MM.1S (cell line): ENCODE measurements at regions not wholly inside any gene's neighbourhood (a gene's known extent, or its start where the extent isn't known, plus 50 kb on each side); places are given as distances from the start of the nearest gene placed in this dataset.

Experiments used
- CTCF ChIP-seq: fragments of 300-600 bp; sonication (generic); IDR thresholded peaks from 2 replicates; pipeline ENCODE4 v1.5.1; 2016; ENCODE audit warnings: antibody characterized with exemption, low read length, mixed read lengths
- EZH2phosphoT487 ChIP-seq: fragments of 300-600 bp; sonication (generic); IDR thresholded peaks from 2 replicates; pipeline ENCODE4 v1.6.1; 2018; ENCODE audit warnings: antibody characterized with exemption, low read length

GRCh38 chr3:189580190-189580589, 51.0 kb upstream of the TP63 start:
- TF ChIP-seq CTCF, result no peak
- no peak for TF ChIP-seq EZH2phosphoT487
